ENCODE measurements at regions not wholly inside any gene's neighbourhood (a gene's known extent, or its start where the extent isn't known, plus 50 kb on each side); places are given as distances from the start of the nearest gene placed in this dataset.

GRCh38 chr4:44016570-44017421 is 431.8 kb downstream of the KCTD8 start:
- Histone ChIP-seq H2AFZ (ENCODE audit: low read length) (no peak overlapping the region), H3K9ac (ENCODE audit: insufficient read depth, low read length) (no peak overlapping the region), H3K4me2 (ENCODE audit: extremely low read depth, insufficient read depth, low read length) (no peak overlapping the region), H3K27me3 (ENCODE audit: control insufficient read depth, insufficient read depth, low read length) (no peaks in the 10 kb centered on the region), H4K20me1 (ENCODE audit: control insufficient read depth, extremely low read depth, insufficient read depth, low read length) (no peaks in the 10 kb centered on the region), H3K4me3 (replicated peaks in 1 of 4; ENCODE audit: control extremely low read depth in 1 of 4, insufficient read depth in 1 of 4, low read depth in 3 of 4, low read length in 4 of 4) (no peak overlapping the region), H3K36me3 (ENCODE audit: control insufficient read depth, insufficient read depth, low read length) (no peaks in the 10 kb centered on the region), H3K4me1 (ENCODE audit: control insufficient read depth, extremely low read depth, insufficient read depth, low read length) (no peaks in the 10 kb centered on the region), H3K27ac (ENCODE audit: insufficient read depth, low read length) (no peak overlapping the region), H3K9me3 (ENCODE audit: control insufficient read depth, insufficient read depth, low read depth, low read length) (no peaks in the 10 kb centered on the region), H3K79me2 (ENCODE audit: control insufficient read depth, insufficient read depth, low read length) (no peaks in the 10 kb centered on the region)
- TF ChIP-seq CTCF (conservative IDR thresholded peaks at IDR 0.05 in 1 of 2, IDR thresholded peaks at IDR 0.05 in 1 of 2; ENCODE audit: low read depth in 1 of 2, low read length in 2 of 2), result no peak
- no peak for TF ChIP-seq EZH2 (IDR thresholded peaks at IDR 0.05; ENCODE audit: low read length, missing control alignments)
- DNase-seq (ENCODE audit: low read depth in 2 of 2), result peak; percentile 9 to 48

- no peaks in the 10 kb centered on the region for H3K79me2 ChIP-seq (ENCODE audit: control insufficient read depth, insufficient read depth, low read length)
- H3K36me3 ChIP-seq (ENCODE audit: control insufficient read depth, insufficient read depth, low read length), result no peaks in the 10 kb centered on the region
- no peak overlapping the region for H2AFZ ChIP-seq (ENCODE audit: low read length)
- H4K20me1 ChIP-seq (ENCODE audit: control insufficient read depth, extremely low read depth, insufficient read depth, low read length), result no peaks in the 10 kb centered on the region
- H3K9me3 ChIP-seq (ENCODE audit: control insufficient read depth, insufficient read depth, low read depth, low read length), result no peaks in the 10 kb centered on the region
- no peaks in the 10 kb centered on the region for H3K4me1 ChIP-seq (ENCODE audit: control insufficient read depth, extremely low read depth, insufficient read depth, low read length)
- no peak for DNase-seq (ENCODE audit: low read depth in 2 of 2)
- TF ChIP-seq CTCF (conservative IDR thresholded peaks at IDR 0.05 in 1 of 2, IDR thresholded peaks at IDR 0.05 in 1 of 2; ENCODE audit: low read depth in 1 of 2, low read length in 2 of 2) (no peak), EZH2 (IDR thresholded peaks at IDR 0.05; ENCODE audit: low read length, missing control alignments) (no peak)
- H3K4me3 ChIP-seq (replicated peaks in 1 of 4; ENCODE audit: control extremely low read depth in 1 of 4, insufficient read depth in 1 of 4, low read depth in 3 of 4, low read length in 4 of 4), result no peak overlapping the region
- H3K27ac ChIP-seq (ENCODE audit: insufficient read depth, low read length), result no peak overlapping the region
- H3K27me3 ChIP-seq (ENCODE audit: control insufficient read depth, insufficient read depth, low read length), result no peaks in the 10 kb centered on the region
- H3K9ac ChIP-seq (ENCODE audit: insufficient read depth, low read length), result no peak overlapping the region
- H3K4me2 ChIP-seq (ENCODE audit: extremely low read depth, insufficient read depth, low read length), result no peak overlapping the region
These were observed 431.2 kb downstream of the KCTD8 start for GRCh38 chr4:44017422-44017739.

- no peak for DNase-seq (ENCODE audit: low read depth in 2 of 2)
- H3K27me3 ChIP-seq (ENCODE audit: control insufficient read depth, insufficient read depth, low read length), result no peaks in the 10 kb centered on the region
- no peaks in the 10 kb centered on the region for H3K4me1 ChIP-seq (ENCODE audit: control insufficient read depth, extremely low read depth, insufficient read depth, low read length)
- H3K4me2 ChIP-seq (ENCODE audit: extremely low read depth, insufficient read depth, low read length), result no peak overlapping the region
- H3K9ac ChIP-seq (ENCODE audit: insufficient read depth, low read length), result no peak overlapping the region
- no peak overlapping the region for H2AFZ ChIP-seq (ENCODE audit: low read length)
- TF ChIP-seq EZH2 (IDR thresholded peaks at IDR 0.05; ENCODE audit: low read length, missing control alignments) (no peak), CTCF (conservative IDR thresholded peaks at IDR 0.05 in 1 of 2, IDR thresholded peaks at IDR 0.05 in 1 of 2; ENCODE audit: low read depth in 1 of 2, low read length in 2 of 2) (no peak)
- no peaks in the 10 kb centered on the region for H3K36me3 ChIP-seq (ENCODE audit: control insufficient read depth, insufficient read depth, low read length)
- H3K4me3 ChIP-seq (replicated peaks in 1 of 4; ENCODE audit: control extremely low read depth in 1 of 4, insufficient read depth in 1 of 4, low read depth in 3 of 4, low read length in 4 of 4), result no peak overlapping the region
- no peak overlapping the region for H3K27ac ChIP-seq (ENCODE audit: insufficient read depth, low read length)
- H3K79me2 ChIP-seq (ENCODE audit: control insufficient read depth, insufficient read depth, low read length), result no peaks in the 10 kb centered on the region
- H3K9me3 ChIP-seq (ENCODE audit: control insufficient read depth, insufficient read depth, low read depth, low read length), result no peaks in the 10 kb centered on the region
- H4K20me1 ChIP-seq (ENCODE audit: control insufficient read depth, extremely low read depth, insufficient read depth, low read length), result no peaks in the 10 kb centered on the region
These were observed 428.9 kb downstream of the KCTD8 start for GRCh38 chr4:44019721-44020120.
